ENCODE measurements at regions not wholly inside any gene's neighbourhood (a gene's known extent, or its start where the extent isn't known, plus 50 kb on each side); places are given as distances from the start of the nearest gene placed in this dataset.

DNA sequence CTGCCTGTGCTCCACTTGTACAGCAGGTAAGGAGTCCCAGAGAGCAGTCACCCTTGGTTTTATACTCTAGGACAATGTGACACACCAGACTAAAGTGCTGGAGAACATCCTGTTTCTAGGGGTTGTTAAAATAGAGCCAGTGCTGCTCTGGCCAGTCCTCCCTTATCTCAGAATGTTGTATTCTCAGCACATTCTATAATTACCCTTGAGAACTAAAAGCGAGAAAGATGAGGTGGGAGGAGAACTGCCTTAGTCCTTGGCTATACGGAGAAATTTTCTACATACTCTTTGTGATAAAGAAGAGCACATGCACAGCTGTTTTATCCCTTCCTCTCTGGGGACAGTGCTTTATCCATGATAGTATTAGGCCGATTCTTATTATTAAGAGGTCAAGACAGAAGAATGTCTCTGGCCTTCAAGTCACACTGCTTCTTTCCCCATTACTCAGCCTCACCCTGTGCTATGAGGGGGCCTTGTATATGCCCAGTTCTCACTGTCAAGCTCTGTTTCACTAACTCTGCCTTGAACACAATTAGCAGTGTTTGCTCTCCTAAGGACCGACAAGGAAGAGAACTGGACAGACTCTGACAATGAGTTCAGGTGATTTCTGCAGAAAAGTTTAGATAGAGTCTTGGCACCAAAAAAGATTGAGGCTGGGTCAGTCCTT, 385.8 kb downstream of the TRIB2 start:
- Mint-ChIP-seq H3K27ac (no peak overlapping the region), H3K4me1 (ENCODE audit: low read depth) (no peaks in the 10 kb centered on the region), H3K9me3 (ENCODE audit: insufficient read depth) (no peaks in the 10 kb centered on the region), H3K27me3 (ENCODE audit: low read depth) (peaks cover 2% of the 10 kb centered on the region), H3K36me3 (ENCODE audit: low read depth) (no peaks in the 10 kb centered on the region), H3K4me3 (no peak overlapping the region)
- ChIA-PET POLR2A (no interaction called here), CTCF (no interaction called here)
- no peak for DNase-seq
- no peak for ATAC-seq

GRCh38 chr2:13103151-13103550, 386.4 kb downstream of the TRIB2 start:
- CTCF ChIA-PET = no interaction called here
- no peaks in the 10 kb centered on the region for H3K36me3 Mint-ChIP-seq (ENCODE audit: low read depth)
- ATAC-seq = no peak

DNA sequence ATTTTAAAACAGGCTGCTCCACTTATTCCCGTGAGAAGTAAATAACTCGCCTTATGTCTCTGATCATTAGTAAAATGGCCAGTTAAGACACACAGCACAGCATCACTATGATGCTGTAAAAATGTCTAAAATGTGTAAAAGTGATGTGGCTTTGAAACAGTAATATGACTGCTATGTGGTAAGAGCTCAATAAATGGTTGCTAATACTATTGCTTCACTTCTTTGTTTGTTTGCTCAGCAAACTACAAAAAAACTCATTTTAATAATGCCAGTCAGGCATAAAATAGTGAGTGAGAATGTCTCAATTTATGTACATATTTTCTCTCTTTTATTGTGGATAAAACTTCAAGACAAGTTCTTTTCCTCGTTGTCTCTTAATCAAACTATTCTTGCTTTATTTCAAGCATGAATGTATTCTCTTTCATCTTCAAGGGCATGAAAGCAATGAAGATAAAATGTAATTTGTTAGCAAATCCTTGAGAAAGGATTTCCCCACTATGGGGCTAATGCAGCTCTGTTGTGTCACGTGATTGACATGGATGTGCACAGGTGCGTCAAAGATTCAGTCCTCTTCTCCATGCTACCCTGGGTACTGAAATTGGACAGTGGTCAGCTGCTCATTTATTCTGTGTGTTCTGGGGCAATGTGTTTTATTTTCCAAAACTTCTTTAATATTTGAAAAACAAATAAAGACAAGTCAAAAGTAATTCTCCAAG, 387.2 kb downstream of the TRIB2 start:
- CTCF ChIA-PET = interaction anchor here (0.6 kb wide), 1 partner anchor 896 kb away, joined by 3 read pairs; no protein-coding TSS in a partner anchor
- POLR2A ChIA-PET = no interaction called here
- no peaks in the 10 kb centered on the region for H3K4me1 Mint-ChIP-seq (ENCODE audit: low read depth)
- ATAC-seq (no peak), DNase-seq (no peak)
- peaks cover 2% of the 10 kb centered on the region for H3K27me3 Mint-ChIP-seq (ENCODE audit: low read depth)
- no peaks in the 10 kb centered on the region for H3K36me3 Mint-ChIP-seq (ENCODE audit: low read depth)
- H3K4me3 Mint-ChIP-seq = no peak overlapping the region
- no peaks in the 10 kb centered on the region for H3K9me3 Mint-ChIP-seq (ENCODE audit: insufficient read depth)
- H3K27ac Mint-ChIP-seq = no peak overlapping the region

More at GRCh38 chr2:13103151-13103550, 386.4 kb downstream of the TRIB2 start:
- Mint-ChIP-seq H3K27ac (no peak overlapping the region), H3K27me3 (ENCODE audit: low read depth) (peaks cover 2% of the 10 kb centered on the region), H3K4me1 (ENCODE audit: low read depth) (no peaks in the 10 kb centered on the region), H3K4me3 (no peak overlapping the region), H3K9me3 (ENCODE audit: insufficient read depth) (no peaks in the 10 kb centered on the region)
- POLR2A ChIA-PET = no interaction called here
- no peak for DNase-seq

DNA sequence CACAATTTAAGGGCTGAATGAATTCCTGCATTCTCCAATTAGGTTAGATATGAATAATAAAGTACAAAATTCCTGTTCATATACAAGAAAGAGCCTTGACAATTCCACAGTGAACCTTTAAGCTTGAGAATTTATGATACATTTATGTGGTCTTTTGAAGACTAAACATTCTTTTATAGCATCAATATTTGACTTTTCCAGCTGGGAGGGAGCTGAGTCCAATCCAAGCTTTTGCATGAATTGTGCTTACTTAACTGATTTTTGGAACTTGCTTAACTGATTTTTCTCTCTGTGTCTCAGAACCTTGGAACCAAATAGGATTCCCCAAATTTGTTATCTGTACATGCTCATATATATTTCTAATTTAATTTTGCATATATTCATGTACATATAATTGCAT, 388.0 kb downstream of the TRIB2 start:
- H3K27ac Mint-ChIP-seq = no peak overlapping the region
- CTCF ChIA-PET = no interaction called here
- DNase-seq = no peak
- H3K27me3 Mint-ChIP-seq (ENCODE audit: low read depth) = peaks cover 2% of the 10 kb centered on the region
- no peaks in the 10 kb centered on the region for H3K9me3 Mint-ChIP-seq (ENCODE audit: insufficient read depth)
- no peaks in the 10 kb centered on the region for H3K36me3 Mint-ChIP-seq (ENCODE audit: low read depth)
- no peaks in the 10 kb centered on the region for H3K4me1 Mint-ChIP-seq (ENCODE audit: low read depth)
- H3K4me3 Mint-ChIP-seq = no peak overlapping the region
- POLR2A ChIA-PET = no interaction called here
- ATAC-seq = no peak

GRCh38 chr2:13106302-13106701, 389.6 kb downstream of the TRIB2 start:
- ATAC-seq (no peak), DNase-seq (no peak)
- ChIA-PET POLR2A (no interaction called here), CTCF (no interaction called here)
- Mint-ChIP-seq H3K4me1 (ENCODE audit: low read depth) (no peaks in the 10 kb centered on the region), H3K27ac (no peak overlapping the region), H3K4me3 (no peak overlapping the region), H3K9me3 (ENCODE audit: insufficient read depth) (no peaks in the 10 kb centered on the region), H3K36me3 (ENCODE audit: low read depth) (no peaks in the 10 kb centered on the region), H3K27me3 (ENCODE audit: low read depth) (peaks cover 2% of the 10 kb centered on the region)

DNA sequence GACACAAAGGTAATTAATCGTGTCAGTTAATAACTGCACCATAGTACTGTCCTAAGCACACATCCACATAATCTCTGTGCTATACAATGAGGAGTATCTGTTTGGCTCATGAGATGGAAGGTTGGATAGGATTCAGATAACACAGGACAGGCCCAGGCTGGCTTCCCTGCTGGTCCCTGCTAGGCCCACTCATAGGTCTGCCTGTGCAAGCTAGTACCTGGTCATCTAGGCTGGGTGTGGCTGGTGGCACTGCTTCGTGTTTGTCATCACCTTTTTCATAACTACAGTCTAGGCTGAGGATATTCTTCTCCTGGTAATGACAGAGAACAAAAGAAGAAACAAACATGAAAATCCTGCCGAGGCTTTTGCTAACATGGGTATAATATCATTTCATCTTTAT, 392.8 kb downstream of the TRIB2 start:
- no peak overlapping the region for H3K27ac Mint-ChIP-seq
- no peaks in the 10 kb centered on the region for H3K27me3 Mint-ChIP-seq (ENCODE audit: low read depth)
- no peak overlapping the region for H3K4me3 Mint-ChIP-seq
- ChIA-PET POLR2A (no interaction called here), CTCF (no interaction called here)
- ATAC-seq = no peak
- H3K36me3 Mint-ChIP-seq (ENCODE audit: low read depth) = no peaks in the 10 kb centered on the region
- no peaks in the 10 kb centered on the region for H3K4me1 Mint-ChIP-seq (ENCODE audit: low read depth)
- H3K9me3 Mint-ChIP-seq (ENCODE audit: insufficient read depth) = no peaks in the 10 kb centered on the region
- DNase-seq = no peak

GRCh38 chr2:13110825-13111224, 394.1 kb downstream of the TRIB2 start:
- ChIA-PET CTCF (no interaction called here), POLR2A (interaction anchor here (0.6 kb wide), 1 partner anchor 613 kb away, joined by 3 read pairs; no protein-coding TSS in a partner anchor)
- Mint-ChIP-seq H3K27me3 (ENCODE audit: low read depth) (no peaks in the 10 kb centered on the region), H3K9me3 (ENCODE audit: insufficient read depth) (no peaks in the 10 kb centered on the region), H3K36me3 (ENCODE audit: low read depth) (no peaks in the 10 kb centered on the region), H3K4me3 (no peak overlapping the region), H3K27ac (no peak overlapping the region), H3K4me1 (ENCODE audit: low read depth) (no peaks in the 10 kb centered on the region)
- ATAC-seq = no peak
- no peak for DNase-seq

- CTCF ChIA-PET = no interaction called here
- Mint-ChIP-seq H3K27me3 (ENCODE audit: low read depth) (no peaks in the 10 kb centered on the region), H3K9me3 (ENCODE audit: insufficient read depth) (no peaks in the 10 kb centered on the region), H3K27ac (no peak overlapping the region), H3K4me1 (ENCODE audit: low read depth) (no peaks in the 10 kb centered on the region), H3K36me3 (ENCODE audit: low read depth) (no peaks in the 10 kb centered on the region), H3K4me3 (no peak overlapping the region)
- POLR2A ChIA-PET = interaction anchor here (0.5 kb wide), 1 partner anchor 1128 kb away, joined by 3 read pairs; no protein-coding TSS in a partner anchor
- DNase-seq (no peak), ATAC-seq (no peak)
Measured at GRCh38 chr2:13113002-13113401, 396.3 kb downstream of the TRIB2 start.

GRCh38 chr2:13114391-13114790, 397.7 kb downstream of the TRIB2 start:
- CTCF ChIA-PET = no interaction called here
- Mint-ChIP-seq H3K9me3 (ENCODE audit: insufficient read depth) (no peaks in the 10 kb centered on the region), H3K4me3 (no peak overlapping the region), H3K27me3 (ENCODE audit: low read depth) (no peaks in the 10 kb centered on the region), H3K36me3 (ENCODE audit: low read depth) (no peaks in the 10 kb centered on the region), H3K27ac (no peak overlapping the region), H3K4me1 (ENCODE audit: low read depth) (no peaks in the 10 kb centered on the region)
- DNase-seq = no peak
- POLR2A ChIA-PET = no interaction called here
- no peak for ATAC-seq

DNA sequence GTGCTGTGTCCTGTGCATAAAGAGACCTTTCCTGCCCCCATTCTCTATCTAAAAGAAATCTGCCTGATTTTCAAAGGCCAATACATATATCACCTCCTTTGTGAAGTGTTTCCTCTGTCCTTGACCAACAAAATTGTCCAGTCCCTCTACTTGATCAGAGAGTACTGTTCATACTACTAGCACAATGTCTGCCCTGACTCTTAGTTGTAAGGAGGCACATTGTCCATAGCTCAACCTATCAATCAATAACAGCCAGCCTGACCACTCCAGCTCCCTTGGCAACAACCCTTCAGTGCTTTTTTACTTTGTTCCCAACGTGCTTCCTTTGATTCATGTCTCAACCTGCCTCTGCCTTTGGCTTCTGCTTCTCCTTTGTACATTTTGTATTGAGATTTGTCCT, 398.9 kb downstream of the TRIB2 start:
- Mint-ChIP-seq H3K9me3 (ENCODE audit: insufficient read depth) (no peaks in the 10 kb centered on the region), H3K27me3 (ENCODE audit: low read depth) (no peaks in the 10 kb centered on the region), H3K4me3 (no peak overlapping the region), H3K4me1 (ENCODE audit: low read depth) (no peaks in the 10 kb centered on the region), H3K36me3 (ENCODE audit: low read depth) (no peaks in the 10 kb centered on the region), H3K27ac (no peak overlapping the region)
- CTCF ChIA-PET = no interaction called here
- POLR2A ChIA-PET = no interaction called here
- DNase-seq = no peak
- no peak for ATAC-seq

GRCh38 chr2:13121096-13121495, 404.4 kb downstream of the TRIB2 start:
- no peaks in the 10 kb centered on the region for H3K4me1 Mint-ChIP-seq (ENCODE audit: low read depth)
- no peaks in the 10 kb centered on the region for H3K36me3 Mint-ChIP-seq (ENCODE audit: low read depth)
- H3K27ac Mint-ChIP-seq = no peak overlapping the region
- ChIA-PET CTCF (no interaction called here), POLR2A (no interaction called here)
- ATAC-seq = no peak
- no peak overlapping the region for H3K4me3 Mint-ChIP-seq
- DNase-seq = no peak
- H3K27me3 Mint-ChIP-seq (ENCODE audit: low read depth) = no peaks in the 10 kb centered on the region
- H3K9me3 Mint-ChIP-seq (ENCODE audit: insufficient read depth) = no peaks in the 10 kb centered on the region

DNA sequence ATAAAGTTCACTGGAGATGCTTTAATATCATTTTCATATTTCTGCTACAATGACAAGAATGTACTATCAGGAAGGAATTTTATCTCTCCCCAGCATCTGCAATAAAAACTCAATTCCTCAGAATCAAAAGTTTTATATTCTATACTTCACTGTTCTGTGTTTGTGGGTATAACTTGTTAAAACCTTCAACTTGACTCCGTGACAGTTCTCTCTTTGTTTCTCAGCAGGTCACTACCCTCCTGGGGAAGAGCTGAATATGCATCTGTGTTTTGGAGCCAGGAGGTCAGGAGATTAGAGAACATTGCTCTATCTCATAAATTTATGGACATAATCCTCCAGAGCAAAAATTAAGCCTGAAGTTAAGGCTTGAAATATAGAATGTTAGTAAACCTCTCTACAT, 411.4 kb downstream of the TRIB2 start:
- ChIA-PET POLR2A (no interaction called here), CTCF (no interaction called here)
- Mint-ChIP-seq H3K36me3 (ENCODE audit: low read depth) (no peaks in the 10 kb centered on the region), H3K27ac (no peak overlapping the region), H3K9me3 (ENCODE audit: insufficient read depth) (no peaks in the 10 kb centered on the region), H3K27me3 (ENCODE audit: low read depth) (no peaks in the 10 kb centered on the region), H3K4me1 (ENCODE audit: low read depth) (no peaks in the 10 kb centered on the region), H3K4me3 (no peak overlapping the region)
- DNase-seq (no peak), ATAC-seq (no peak)

DNA sequence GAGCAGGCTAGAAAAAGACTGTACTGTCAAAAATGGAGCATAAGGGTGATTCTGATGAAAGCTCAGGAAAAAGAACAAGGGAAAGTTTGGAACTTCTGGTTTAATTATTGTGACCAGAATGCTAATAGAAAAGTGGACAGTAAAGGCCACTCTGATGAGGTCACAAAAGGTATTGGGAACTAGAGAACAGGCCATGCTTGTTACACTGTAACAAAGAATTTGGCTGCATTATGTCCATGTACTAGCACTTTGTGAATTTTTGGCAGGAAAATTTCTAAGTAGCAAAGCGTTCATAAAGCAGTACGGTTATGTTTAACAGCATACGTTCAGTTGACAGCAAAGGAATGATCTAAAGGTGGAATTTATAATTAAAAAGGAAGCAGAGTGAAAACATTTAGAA, 418.6 kb downstream of the TRIB2 start:
- no peaks in the 10 kb centered on the region for H3K4me1 Mint-ChIP-seq (ENCODE audit: low read depth)
- H3K36me3 Mint-ChIP-seq (ENCODE audit: low read depth) = no peaks in the 10 kb centered on the region

More for the DNA sequence above, 418.6 kb downstream of the TRIB2 start:
- POLR2A ChIA-PET = no interaction called here
- no peaks in the 10 kb centered on the region for H3K27me3 Mint-ChIP-seq (ENCODE audit: low read depth)
- no peak for ATAC-seq
- no peak overlapping the region for H3K4me3 Mint-ChIP-seq
- no peak for DNase-seq
- H3K9me3 Mint-ChIP-seq (ENCODE audit: insufficient read depth) = no peaks in the 10 kb centered on the region
- CTCF ChIA-PET = no interaction called here
- no peak overlapping the region for H3K27ac Mint-ChIP-seq

Data from activated CD8-positive, alpha-beta T cell treated with anti-CD3 and anti-CD28 coated beads, Interleukin-2, amount 10 ng/mL, durations not matched to agents 7 days and 5 days (primary cell).